GM11168 (cell line): ENCODE measurements at regions not wholly inside any gene's neighbourhood (a gene's known extent, or its start where the extent isn't known, plus 50 kb on each side); places are given as distances from the start of the nearest gene placed in this dataset.
"Not testable (repeated sequence)": the region's sequence is repeated elsewhere in the genome, so short reads cannot be mapped to it uniquely, and the experiment has no call there.

ENCODE experiments used
- in situ Hi-C: fragments of 300-500 bp; cut with MboI; formaldehyde crosslinking; loops from one replicate; pipeline ENCODE4 v1.12.0; 2022; ENCODE audit warnings: low sequenced_read_pairs; ENCODE audit not compliant: unreplicated experiment

DNA sequence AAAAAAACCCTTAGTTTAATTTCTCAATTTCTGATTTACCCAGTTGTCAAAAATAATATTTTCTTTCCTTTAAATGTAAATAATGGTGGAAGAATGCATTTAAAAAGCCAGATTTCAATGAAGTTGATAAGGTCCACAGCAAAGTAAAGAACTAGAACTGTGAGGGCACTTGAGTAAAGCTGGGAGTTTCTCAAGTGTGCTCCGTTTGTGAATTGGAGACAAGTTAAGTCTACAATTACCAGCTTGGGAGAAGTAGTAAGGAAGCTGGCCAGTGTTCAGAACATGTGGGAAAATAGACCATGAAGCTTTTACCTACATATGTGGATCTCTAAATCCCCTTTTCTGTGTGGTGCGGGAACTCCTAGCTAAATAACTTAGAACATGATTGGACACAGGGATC lies 239.4 kb downstream of the OXSM start:
- in situ Hi-C loops: no loop called here

DNA sequence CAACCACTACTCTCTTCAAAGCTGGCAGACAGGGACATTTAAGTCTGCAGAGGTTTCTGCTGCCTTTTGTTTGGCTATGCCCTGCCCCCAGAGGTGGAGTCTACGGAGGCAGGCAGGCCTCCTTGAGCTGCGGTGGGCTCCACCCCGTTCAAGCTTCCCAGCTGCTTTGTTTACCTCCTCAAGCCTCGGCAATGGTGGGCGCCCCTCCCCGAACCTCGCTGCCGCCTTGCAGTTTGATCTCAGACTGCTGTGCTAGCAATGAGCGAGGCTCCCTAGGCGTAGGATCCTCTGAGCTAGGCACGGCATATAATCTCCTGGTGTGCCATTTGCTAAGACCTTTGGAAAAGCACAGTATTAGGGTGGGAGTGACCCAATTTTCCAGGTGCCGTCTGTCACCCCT lies 252.2 kb downstream of the OXSM start:
- in situ Hi-C loops: not testable (repeated sequence)

DNA sequence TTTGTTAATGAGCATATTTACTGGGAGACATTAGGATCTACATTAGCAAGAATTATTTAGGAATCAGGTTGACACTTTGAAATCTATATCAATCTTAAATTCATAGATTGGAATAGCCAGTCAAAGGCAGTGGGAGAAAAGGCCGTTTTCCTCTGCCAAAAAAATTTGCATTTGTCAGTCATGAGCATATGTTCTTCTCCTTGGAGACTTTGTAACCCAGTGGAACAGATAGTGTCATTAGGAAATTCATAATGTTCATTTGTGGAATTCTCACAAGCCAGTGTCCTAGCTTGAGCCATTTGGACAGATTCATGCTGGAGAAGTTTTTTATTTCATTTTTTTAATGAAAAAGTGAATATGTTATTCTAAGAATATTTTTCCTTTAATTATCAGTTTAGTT lies 260.1 kb downstream of the OXSM start:
- in situ Hi-C loops: no loop called here

DNA sequence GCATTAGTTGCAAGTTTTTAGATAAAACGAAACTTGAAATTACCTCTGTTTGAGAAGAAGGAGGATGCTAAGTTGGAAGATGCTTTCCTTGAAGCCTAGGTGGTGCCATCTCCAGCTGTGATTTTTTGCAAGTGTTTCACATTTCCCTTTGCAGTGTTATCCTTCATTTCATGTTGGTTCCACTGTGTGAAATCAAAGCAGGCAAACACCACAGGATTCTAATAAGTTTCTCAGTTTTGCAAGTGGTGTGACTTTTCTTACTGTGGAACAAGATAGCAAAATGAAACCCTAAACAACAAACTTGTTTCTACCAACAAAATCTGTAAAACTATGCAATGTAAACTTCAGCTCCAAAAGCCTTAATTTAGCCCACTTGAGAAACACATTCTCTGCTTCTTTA lies 260.9 kb downstream of the OXSM start:
- in situ Hi-C loops: no loop called here

DNA sequence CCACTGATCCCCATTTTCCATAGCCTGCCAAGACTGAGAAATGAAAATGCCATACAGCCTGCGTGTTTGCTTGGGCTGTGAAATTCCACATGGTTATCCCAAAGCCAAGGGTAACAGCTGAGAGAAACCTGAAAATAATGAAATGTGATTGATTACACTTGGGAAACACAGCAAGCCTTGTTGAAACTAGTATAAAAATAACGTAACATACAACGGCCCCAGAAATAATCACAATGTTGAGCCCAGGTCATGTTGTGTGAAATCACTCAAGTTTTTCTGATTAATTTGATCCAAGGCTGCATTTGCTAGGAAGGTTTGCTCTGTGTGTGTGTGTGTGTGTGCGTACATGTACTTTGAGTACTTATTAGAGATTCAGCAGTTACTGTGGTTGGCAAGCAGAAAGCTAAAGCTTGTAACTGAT lies 269.0 kb downstream of the OXSM start:
- in situ Hi-C loops: no loop called here

DNA sequence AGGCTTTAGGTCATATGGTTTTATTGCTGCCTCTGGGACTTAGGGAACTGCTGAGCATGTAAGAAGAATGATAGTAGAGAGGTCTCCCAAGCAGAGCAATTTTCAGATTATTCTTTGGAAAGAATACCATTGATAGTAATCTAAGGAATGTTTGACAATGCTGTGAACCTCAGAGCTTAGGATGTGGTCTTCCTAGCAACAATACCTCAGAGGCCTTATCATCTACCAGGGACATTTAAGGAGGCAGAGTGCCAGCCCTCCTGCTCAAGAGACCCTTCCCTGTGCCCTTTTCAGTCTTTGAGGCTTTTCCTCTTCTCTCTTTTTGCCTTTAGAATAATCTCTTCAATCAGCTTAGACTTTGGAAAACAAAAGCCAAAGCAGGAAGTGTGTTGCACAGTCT lies 272.1 kb downstream of the OXSM start:
- in situ Hi-C loops: no loop called here

DNA sequence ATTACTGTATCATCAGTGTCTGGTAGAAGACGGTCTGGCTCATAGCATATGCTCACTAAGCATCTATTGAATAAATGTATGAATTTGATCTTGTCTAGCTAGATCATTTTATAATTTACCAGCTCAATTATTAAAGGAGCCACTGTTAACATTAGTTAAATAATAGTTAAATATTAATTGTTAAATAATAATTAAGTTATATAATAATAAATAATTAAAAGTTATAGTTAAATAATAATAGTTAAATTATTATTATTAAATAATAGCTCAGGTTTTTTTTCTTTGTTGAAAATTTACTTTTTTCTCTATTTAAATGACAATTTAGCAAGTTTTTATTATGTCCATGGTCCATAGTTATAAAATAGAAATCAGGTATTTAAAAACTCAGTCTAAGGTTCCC lies 274.4 kb downstream of the OXSM start:
- in situ Hi-C loops: no loop called here

DNA sequence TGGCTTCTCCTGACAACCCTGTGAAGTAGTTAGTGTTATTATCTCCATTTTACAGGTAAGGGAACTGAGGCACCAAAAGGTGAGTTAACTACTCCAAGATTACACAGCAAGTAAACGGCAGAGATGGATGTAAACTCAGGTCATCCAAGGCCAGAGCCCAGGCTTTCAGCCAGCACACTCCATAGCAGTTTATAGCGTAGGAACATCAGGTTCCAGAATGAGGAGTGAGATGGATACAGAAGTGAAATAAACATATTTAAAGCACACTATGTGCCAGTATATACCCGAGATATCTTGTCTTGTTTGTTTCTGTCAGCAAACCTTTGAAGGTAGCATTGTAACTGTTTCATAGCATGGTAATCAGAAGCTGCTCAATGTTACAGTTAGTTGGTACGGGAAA lies 279.0 kb downstream of the OXSM start:
- in situ Hi-C loops: no loop called here

DNA sequence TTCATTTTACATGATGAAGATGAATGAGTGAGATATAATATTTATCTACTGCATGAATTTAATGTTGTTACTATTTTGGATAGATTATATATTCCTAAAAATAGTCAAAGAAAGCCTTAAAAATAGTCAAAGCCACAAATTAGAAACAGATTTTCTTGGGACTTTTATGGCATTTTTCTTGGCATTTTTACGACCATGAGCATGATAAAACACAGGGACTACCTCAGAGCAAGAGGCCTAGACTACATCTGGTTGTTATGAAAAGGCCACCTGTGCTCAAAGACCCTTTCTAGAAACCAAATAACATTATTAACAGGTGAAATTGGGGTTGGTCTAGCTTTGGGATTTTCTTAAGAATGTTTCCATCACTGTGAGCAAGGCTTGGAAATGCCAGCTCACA lies 281.0 kb downstream of the OXSM start:
- in situ Hi-C loops: no loop called here

DNA sequence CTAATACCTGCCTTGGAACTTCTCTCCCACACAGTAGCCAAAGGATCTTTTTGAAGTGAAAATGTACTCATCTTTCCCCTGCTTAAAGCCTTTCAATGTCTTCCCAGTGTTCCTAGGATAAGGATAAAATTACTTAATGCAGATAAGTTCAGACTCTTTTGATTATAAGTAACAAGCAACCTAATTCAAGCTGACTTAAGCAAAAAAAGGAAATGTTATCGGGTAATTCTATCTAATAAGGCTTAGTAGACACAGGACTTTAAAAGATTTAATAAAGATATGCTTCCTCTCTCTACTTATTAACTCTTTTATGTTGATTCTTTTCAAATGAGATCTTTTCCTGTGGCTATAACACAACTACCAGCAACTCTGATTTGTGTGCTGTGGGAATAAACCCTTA lies 284.2 kb downstream of the OXSM start:
- in situ Hi-C loops: no loop called here

DNA sequence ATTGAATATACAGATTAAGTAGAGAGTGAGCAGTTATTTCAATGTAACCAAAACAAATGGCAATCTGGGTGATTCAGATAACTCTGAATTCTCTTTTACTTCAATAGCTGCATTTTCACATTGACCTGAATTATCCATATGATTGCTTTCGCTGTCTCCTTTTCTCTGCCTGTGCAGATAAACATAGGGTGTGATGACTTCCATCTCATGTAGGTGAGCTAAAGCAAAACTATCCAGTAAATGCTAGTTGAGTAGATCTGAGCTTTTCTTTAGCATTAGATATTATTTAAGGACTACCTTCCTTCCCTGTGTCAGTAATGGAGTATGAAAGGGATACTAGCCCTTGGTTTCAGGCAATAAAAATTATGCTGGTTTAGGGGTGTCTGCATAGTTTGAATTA lies 288.6 kb downstream of the OXSM start:
- in situ Hi-C loops: no loop called here

DNA sequence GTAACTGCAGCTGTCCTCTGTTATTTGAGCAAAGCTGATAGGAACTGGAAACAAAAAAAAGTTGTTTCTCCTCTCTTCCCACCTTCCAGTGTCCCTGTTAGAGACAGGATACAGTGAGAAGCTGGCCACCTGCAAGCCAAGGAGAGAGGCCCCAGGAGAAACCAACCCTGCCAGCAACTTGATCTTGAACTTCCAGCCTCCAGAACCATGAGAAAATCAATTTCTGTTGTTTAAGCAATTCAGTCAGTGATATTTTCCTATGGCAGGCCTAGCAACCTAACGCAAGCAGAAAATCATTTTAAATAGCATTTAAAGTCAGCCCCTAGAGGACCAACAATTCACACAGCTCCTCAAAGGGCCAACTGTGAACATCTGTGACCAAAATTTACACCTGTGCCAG lies 291.3 kb downstream of the OXSM start:
- in situ Hi-C loops: no loop called here

DNA sequence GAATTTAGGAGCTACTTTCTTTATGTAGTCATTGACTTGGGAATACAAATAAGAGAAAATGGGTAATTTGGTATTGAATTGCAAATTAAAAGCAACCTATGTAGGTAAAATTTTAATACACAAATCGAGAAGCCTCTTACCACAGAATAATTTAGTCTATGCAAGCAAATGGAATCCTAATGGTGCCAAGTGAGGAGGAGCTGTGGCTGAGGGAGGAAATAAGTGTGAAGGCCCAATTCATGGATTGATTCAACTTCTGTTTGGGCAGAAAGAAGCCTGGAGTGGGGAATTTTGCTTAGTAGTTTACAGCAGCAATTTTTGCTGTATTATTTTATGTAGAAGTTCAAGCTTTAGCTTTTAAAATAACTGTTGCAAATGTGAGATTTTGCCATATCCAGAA lies 291.9 kb downstream of the OXSM start:
- in situ Hi-C loops: no loop called here

DNA sequence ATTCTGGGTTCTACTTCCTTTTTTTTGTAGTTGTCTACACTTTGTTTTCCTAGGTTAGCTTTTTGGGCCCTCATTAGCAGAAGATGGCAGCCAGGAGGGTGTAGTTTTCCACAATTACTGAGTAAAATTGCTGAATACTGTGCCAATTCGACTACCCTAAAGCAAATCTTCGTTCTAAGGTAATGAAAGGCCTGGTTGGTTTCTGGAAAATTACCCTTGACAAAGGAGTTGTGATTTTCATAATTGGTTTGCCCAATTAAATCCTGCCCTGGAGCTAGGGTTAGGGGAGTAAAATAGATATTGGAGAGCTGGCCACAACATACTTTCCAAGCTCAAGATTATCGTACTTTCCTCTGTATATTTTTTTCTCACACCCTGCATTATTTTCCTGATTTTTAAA lies 293.0 kb downstream of the OXSM start:
- in situ Hi-C loops: no loop called here

DNA sequence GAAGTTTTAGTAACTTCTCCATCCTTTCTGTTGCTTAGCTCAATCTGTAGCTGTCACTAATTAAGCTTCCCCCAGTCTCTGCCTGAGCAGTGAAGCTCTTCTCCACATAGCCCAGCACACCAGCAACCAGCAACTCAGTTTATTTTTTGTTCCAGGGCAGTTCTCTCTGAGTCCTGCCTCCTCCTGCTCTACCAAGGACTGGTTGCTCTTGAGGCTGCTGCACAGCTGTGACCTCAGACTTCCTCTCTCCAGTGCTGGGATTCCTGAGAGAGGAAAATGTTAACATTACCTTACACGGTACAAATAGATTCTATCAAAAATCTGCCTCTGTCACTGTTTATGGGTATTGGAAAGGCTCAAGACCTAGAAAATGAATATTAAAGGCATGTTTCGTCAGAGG lies 294.7 kb downstream of the OXSM start:
- in situ Hi-C loops: no loop called here

DNA sequence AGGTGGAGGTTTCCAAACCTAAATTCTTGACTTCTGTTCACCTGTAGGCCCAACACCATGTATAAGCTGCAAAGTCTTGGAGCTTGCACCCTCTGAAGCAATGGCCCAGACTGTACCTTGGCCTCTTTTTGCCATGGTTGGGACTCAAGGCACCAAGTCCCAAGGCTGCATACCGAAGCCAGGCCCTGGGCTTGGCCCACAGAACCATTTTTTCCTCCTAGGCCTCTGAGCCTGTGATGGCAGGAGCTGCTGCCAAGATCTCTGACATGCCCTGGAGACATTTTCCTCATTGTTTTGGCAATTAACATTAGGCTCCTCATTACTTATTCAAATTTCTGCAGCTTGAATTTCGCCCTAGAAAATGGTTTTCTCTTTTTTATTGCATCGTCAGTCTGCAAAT lies 297.9 kb downstream of the OXSM start:
- in situ Hi-C loops: no loop called here

DNA sequence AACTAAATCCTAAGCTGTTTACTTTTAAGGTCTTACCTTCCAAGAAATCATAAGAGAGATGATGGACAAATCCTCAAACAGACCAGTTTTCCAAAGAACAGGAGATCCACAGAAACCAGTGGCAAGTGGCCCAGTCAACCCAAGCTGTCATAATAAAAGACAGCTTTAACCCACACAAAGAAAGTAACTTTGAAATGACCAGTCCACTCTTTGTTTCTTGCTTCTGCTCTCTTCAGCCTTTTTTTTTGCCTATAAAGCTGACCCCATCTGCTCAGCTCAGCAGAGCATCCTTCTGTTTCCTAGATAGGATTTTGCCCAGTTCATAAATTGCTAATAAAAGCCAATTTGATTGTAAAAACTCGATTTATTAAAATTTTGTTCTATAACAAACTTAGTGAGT lies 299.4 kb downstream of the OXSM start:
- in situ Hi-C loops: no loop called here

DNA sequence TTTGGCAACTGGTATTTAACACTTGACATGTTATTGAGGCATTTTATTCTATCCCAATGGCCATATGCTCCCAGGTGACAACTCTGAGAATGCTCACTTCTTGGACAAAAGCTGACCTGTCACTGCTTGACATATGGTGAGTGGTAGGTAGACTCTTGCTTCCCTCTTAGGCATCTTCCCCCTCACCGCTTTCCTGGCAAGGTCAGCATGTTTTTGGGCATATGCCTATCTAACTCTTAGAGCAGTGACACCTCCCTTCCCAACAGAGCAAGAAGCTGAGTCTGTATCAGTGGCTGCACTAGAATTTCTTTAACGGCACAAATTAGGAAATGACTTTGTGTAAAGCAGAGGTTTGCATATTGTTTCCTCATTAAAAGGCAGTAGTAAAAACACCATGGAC lies 300.7 kb downstream of the OXSM start:
- in situ Hi-C loops: no loop called here

DNA sequence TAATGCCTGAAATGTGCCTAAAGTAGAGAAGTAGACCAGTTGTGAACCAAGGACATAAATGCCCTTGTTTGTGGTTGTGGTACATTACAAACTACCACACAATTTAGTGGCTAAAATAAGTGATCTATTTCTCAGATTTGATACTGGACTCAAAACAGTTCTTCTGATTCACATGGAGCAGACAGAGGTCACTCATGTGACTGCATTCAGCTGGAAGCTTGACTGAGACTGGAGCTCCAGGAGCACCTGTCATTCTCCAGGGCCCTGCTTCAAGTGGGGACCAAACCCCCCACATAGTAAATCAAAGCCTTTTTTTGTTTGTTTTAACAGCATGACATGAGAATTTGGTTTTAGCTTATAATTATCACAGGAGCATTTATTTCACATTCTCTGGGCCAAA lies 301.2 kb downstream of the OXSM start:
- in situ Hi-C loops: no loop called here

DNA sequence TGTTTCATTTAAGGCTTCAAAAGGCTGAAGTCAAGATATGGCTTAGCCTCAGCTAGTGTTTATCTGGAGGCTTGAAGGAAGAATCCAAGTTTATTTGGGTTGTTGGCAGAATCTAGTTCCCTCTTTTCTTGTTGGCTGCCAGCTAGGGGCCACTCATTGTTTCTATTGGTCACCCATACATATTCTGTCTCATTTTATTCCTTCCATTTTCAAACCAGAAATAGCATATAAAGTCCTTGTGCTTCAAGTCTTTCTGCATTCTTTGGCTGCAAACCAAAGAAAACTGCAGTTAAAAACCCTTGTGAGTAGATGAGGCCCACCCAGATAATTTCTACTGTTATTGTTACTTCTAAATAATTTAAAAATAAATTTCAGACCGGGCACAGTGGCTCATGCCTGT lies 301.7 kb downstream of the OXSM start:
- in situ Hi-C loops: no loop called here

DNA sequence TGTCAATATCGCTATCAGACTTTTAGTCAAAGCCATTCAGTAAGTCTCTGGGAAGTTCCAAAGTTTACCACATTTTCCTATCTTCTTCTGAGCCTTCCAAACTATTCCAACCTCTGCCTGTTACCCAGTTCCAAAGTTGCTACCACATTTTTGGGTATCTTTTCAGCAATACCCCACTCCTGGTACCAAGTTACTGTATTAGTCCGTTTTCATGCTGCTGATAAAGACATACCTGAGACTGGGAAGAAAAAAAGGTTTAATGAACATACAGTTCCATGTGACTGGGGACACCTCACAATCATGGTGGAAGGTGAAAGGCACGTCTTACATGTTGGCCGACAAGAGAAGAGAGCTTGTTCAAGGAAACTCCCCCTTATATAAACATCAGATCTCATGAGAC lies 307.2 kb downstream of the OXSM start:
- in situ Hi-C loops: not testable (repeated sequence)

DNA sequence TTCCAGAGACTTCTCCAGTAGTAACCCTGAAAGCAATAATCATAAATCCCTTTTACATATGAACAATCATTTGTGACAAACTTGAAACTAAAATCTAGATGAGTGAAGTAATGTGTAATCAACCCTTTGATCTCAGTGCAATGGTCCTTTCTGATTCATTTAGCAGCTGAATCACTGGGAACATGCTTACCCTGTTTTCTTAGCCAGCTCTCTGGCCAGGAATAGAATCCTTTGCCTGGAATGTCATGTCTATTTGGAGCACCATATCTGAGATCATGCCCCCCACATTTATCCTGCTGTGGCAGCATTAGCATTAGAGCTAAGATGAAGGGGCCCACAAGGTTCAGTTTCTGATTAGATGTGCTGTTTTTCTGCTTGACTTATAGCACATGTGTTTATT lies 309.8 kb downstream of the OXSM start:
- in situ Hi-C loops: no loop called here

DNA sequence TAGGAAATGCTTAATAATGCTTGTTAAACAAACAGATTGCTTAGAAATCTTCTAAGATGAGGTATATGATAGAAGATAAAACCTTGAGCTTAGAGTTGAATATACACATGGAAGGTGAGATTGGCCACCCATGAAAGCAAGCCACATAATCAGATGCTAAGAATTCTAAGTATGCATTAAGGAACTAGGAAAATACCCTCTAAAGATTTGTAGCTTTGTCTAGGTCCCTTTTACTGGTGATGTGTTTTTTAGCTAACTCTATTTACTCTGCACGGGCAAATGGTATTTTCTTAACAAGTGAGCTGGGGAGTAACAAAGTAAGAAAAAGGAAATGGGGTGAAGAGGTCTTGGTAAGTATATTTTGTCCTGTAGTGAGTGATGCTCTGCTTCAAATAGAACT lies 310.3 kb downstream of the OXSM start:
- in situ Hi-C loops: no loop called here
